HepG2 (cell line): ENCODE measurements at regions not wholly inside any gene's neighbourhood (a gene's known extent, or its start where the extent isn't known, plus 50 kb on each side); places are given as distances from the start of the nearest gene placed in this dataset.

Source experiments
- CHD2 ChIP-seq: IDR thresholded peaks from 2 replicates; pipeline ENCODE4 v1.6.1; 2011; ENCODE audit warnings: low read depth, low read length, improper control_type of control experiment
- DRAP1 ChIP-seq: IDR thresholded peaks from 2 replicates; pipeline ENCODE4 v1.6.1; 2016; ENCODE audit warnings: missing genetic modification reagents, missing compliant biosample characterization
- PHF8 ChIP-seq: sonication (generic); formaldehyde crosslinking; IDR thresholded peaks from 2 replicates; pipeline ENCODE4 v1.5.0; 2020; ENCODE audit warnings: missing genetic modification reagents
- REPIN1 ChIP-seq: sonication (generic); formaldehyde crosslinking; IDR thresholded peaks from 2 replicates; pipeline ENCODE4 v1.8.0; 2022; ENCODE audit warnings: missing genetic modification reagents, low read depth, mild to moderate bottlenecking, borderline replicate concordance
- RNF2 ChIP-seq: fragments of 450-650 bp; conservative IDR thresholded peaks from 2 replicates; pipeline ENCODE4 v1.6.1; 2016; ENCODE audit warnings: low read depth
- ZNF280D ChIP-seq: sonication (generic); formaldehyde crosslinking; IDR thresholded peaks from 2 replicates; pipeline ENCODE4 v1.5.1; 2020; ENCODE audit warnings: mild to moderate bottlenecking, missing genetic modification reagents
- ZNF776 ChIP-seq: sonication (generic); formaldehyde crosslinking; IDR thresholded peaks from 2 replicates; pipeline ENCODE4 v1.4.0; 2020; ENCODE audit warnings: mild to moderate bottlenecking, missing genetic modification reagents
- ZSCAN31 ChIP-seq: sonication (generic); formaldehyde crosslinking; IDR thresholded peaks from 2 replicates; pipeline ENCODE4 v1.5.0; 2020; ENCODE audit warnings: low read depth, mild to moderate bottlenecking, missing genetic modification reagents
- TF ChIP-seq, protein P1 (sequence below): sonication (generic); formaldehyde crosslinking; IDR thresholded peaks from 2 replicates; pipeline ENCODE4 v1.5.0; 2020; ENCODE audit warnings: mild to moderate bottlenecking, missing genetic modification reagents, borderline replicate concordance

DNA sequence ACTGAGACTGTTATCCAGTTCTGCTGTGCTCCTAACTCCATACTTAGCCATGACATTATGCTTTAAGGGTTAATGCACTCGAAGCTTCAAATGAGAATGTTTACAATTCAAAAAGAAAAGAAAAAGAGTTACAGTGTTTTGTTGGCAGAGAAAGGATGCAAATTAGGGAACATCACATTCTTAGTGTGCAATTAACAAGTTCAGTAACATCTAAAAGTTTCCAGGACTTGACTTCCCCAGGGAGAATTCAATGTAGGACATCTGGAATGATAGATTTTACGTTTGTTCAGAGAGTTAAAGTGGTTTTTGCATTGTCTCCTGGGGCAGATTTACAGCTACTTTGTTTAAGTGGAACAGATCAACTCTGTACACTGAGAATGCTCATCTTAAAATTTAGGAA, 525.2 kb downstream of the LIG4 start (continued):
- TF ChIP-seq PHF8 (CRISPR knock-in tag) (no peak), DRAP1 (CRISPR knock-in tag) (no peak), CHD2 (no peak), ZSCAN31 (no peak), ZNF776 (CRISPR knock-in tag) (no peak), ZNF280D (CRISPR knock-in tag) (no peak), RNF2 (no peak), REPIN1 (no peak)
- TF ChIP-seq, protein P1, sequence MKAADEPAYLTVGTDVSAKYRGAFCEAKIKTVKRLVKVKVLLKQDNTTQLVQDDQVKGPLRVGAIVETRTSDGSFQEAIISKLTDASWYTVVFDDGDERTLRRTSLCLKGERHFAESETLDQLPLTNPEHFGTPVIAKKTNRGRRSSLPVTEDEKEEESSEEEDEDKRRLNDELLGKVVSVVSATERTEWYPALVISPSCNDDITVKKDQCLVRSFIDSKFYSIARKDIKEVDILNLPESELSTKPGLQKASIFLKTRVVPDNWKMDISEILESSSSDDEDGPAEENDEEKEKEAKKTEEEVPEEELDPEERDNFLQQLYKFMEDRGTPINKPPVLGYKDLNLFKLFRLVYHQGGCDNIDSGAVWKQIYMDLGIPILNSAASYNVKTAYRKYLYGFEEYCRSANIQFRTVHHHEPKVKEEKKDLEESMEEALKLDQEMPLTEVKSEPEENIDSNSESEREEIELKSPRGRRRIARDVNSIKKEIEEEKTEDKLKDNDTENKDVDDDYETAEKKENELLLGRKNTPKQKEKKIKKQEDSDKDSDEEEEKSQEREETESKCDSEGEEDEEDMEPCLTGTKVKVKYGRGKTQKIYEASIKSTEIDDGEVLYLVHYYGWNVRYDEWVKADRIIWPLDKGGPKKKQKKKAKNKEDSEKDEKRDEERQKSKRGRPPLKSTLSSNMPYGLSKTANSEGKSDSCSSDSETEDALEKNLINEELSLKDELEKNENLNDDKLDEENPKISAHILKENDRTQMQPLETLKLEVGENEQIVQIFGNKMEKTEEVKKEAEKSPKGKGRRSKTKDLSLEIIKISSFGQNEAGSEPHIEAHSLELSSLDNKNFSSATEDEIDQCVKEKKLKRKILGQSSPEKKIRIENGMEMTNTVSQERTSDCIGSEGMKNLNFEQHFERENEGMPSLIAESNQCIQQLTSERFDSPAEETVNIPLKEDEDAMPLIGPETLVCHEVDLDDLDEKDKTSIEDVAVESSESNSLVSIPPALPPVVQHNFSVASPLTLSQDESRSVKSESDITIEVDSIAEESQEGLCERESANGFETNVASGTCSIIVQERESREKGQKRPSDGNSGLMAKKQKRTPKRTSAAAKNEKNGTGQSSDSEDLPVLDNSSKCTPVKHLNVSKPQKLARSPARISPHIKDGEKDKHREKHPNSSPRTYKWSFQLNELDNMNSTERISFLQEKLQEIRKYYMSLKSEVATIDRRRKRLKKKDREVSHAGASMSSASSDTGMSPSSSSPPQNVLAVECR = no peak
